ENCODE measurements at regions not wholly inside any gene's neighbourhood (a gene's known extent, or its start where the extent isn't known, plus 50 kb on each side); places are given as distances from the start of the nearest gene placed in this dataset.
"Not testable (repeated sequence)": the region's sequence is repeated elsewhere in the genome, so short reads cannot be mapped to it uniquely, and the experiment has no call there.

- Histone ChIP-seq H3K4me2 (ENCODE audit: low read length) (no peak overlapping the region), H4K20me1 (ENCODE audit: control insufficient read depth, insufficient read depth, low read depth, low read length) (no peaks in the 10 kb centered on the region), H3K9me3 (ENCODE audit: control insufficient read depth, insufficient read depth, low read length) (no peaks in the 10 kb centered on the region), H3K27me3 (ENCODE audit: control insufficient read depth, low read length) (no peaks in the 10 kb centered on the region), H3K36me3 (ENCODE audit: control insufficient read depth, low read length) (no peaks in the 10 kb centered on the region), H3K9me2 (replicated peaks; ENCODE audit: control insufficient read depth, low read length) (no peaks in the 10 kb centered on the region), H3K27ac (ENCODE audit: low read depth, low read length) (no peak overlapping the region), H3F3A (ENCODE audit: control insufficient read depth, insufficient read depth) (no peaks in the 10 kb centered on the region), H3K79me2 (ENCODE audit: control insufficient read depth, low read length) (no peaks in the 10 kb centered on the region), H3K4me3 (ENCODE audit: low read length) (no peak overlapping the region), H3K4me1 (ENCODE audit: control insufficient read depth, low read length) (no peaks in the 10 kb centered on the region)
- TF ChIP-seq EZH2phosphoT487 (IDR thresholded peaks at IDR 0.05; ENCODE audit: borderline replicate concordance, low read length) = no peak
- TF ChIP-seq CTCF (IDR thresholded peaks at IDR 0.05; ENCODE audit: low read depth, low read length, poor library complexity, severe bottlenecking) = no peak
Observed at GRCh38 chrX:42362219-42362618, 415.7 kb downstream of the PPP1R2C start.

- H3F3A ChIP-seq (ENCODE audit: control insufficient read depth, insufficient read depth); H3K79me2 ChIP-seq (ENCODE audit: control insufficient read depth, low read length); H3K9me2 ChIP-seq (replicated peaks; ENCODE audit: control insufficient read depth, low read length); H4K20me1 ChIP-seq (ENCODE audit: control insufficient read depth, insufficient read depth, low read depth, low read length); H3K36me3 ChIP-seq (ENCODE audit: control insufficient read depth, low read length); H3K27ac ChIP-seq (ENCODE audit: low read depth, low read length); H3K27me3 ChIP-seq (ENCODE audit: control insufficient read depth, low read length); H3K4me1 ChIP-seq (ENCODE audit: control insufficient read depth, low read length); H3K4me2 ChIP-seq (ENCODE audit: low read length); H3K4me3 ChIP-seq (ENCODE audit: low read length); H3K9me3 ChIP-seq (ENCODE audit: control insufficient read depth, insufficient read depth, low read length): not testable (repeated sequence)
Observed at GRCh38 chrX:42342981-42343380, 419.6 kb upstream of the CASK start.
